GM19372 (cell line): ENCODE measurements at regions not wholly inside any gene's neighbourhood (a gene's known extent, or its start where the extent isn't known, plus 50 kb on each side); places are given as distances from the start of the nearest gene placed in this dataset.

Experiments used
- ATAC-seq: cut with Tn5 transposase; IDR thresholded peaks from one replicate; pipeline ENCODE4 v1.9.1; 2021; ENCODE audit warnings: mild to moderate bottlenecking, low read depth, moderate library complexity; ENCODE audit not compliant: unreplicated experiment

GRCh38 chr4:123898946-123899666 is 502.5 kb downstream of the SPRY1 start:
- ATAC-seq = no peak

- no peak for ATAC-seq
These were observed 508.3 kb downstream of the SPRY1 start for GRCh38 chr4:123904882-123905281.

- no peak for ATAC-seq
These were observed 517.0 kb downstream of the SPRY1 start for GRCh38 chr4:123913598-123913997.

GRCh38 chr4:123916821-123917220 is 520.2 kb downstream of the SPRY1 start:
- no peak for ATAC-seq

- no peak for ATAC-seq
These were observed 523.0 kb downstream of the SPRY1 start for GRCh38 chr4:123919576-123920098.

GRCh38 chr4:123921339-123921738 is 524.7 kb downstream of the SPRY1 start:
- ATAC-seq = no peak

GRCh38 chr4:123922847-123923246 is 526.3 kb downstream of the SPRY1 start:
- no peak for ATAC-seq

- no peak for ATAC-seq
These were observed 527.9 kb downstream of the SPRY1 start for GRCh38 chr4:123924536-123924935.

GRCh38 chr4:123929565-123929964 is 533.0 kb downstream of the SPRY1 start:
- no peak for ATAC-seq

- ATAC-seq = no peak
These were observed 534.4 kb downstream of the SPRY1 start for GRCh38 chr4:123930996-123931395.

GRCh38 chr4:123934096-123934495 is 537.5 kb downstream of the SPRY1 start:
- ATAC-seq = no peak

GRCh38 chr4:123936621-123937043 is 540.0 kb downstream of the SPRY1 start:
- ATAC-seq = no peak

- no peak for ATAC-seq
These were observed 541.0 kb downstream of the SPRY1 start for GRCh38 chr4:123937581-123937980.

GRCh38 chr4:123939621-123940020 is 543.0 kb downstream of the SPRY1 start:
- no peak for ATAC-seq

GRCh38 chr4:123940604-123941003 is 544.0 kb downstream of the SPRY1 start:
- ATAC-seq = no peak

- no peak for ATAC-seq
These were observed 544.7 kb downstream of the SPRY1 start for GRCh38 chr4:123941306-123941705.

GRCh38 chr4:123943976-123944375 is 547.4 kb downstream of the SPRY1 start:
- ATAC-seq = no peak

GRCh38 chr4:123945301-123945700 is 548.7 kb downstream of the SPRY1 start:
- ATAC-seq = no peak

GRCh38 chr4:123950530-123950929 is 553.9 kb downstream of the SPRY1 start:
- no peak for ATAC-seq

GRCh38 chr4:123952530-123953274 is 556.1 kb downstream of the SPRY1 start:
- ATAC-seq = no peak

- ATAC-seq = no peak
These were observed 557.0 kb downstream of the SPRY1 start for GRCh38 chr4:123953566-123953965.

- no peak for ATAC-seq
These were observed 557.6 kb downstream of the SPRY1 start for GRCh38 chr4:123954220-123954619.
